Astrocyte (in vitro differentiated cells and primary cell): ENCODE measurements at regions not wholly inside any gene's neighbourhood (a gene's known extent, or its start where the extent isn't known, plus 50 kb on each side); places are given as distances from the start of the nearest gene placed in this dataset.
A peak's percentile ranks its signal among the peaks of the same experiment; 100 is the strongest.

ENCODE experiments used
- DNase-seq: peaks from one replicate; pipeline ENCODE4 v3.0.0-alpha.2; 2010; ENCODE audit warnings: low read depth
- FAIRE-seq: peaks from 2 replicates; lab custom pipeline; 2011; peaks lifted over from hg19 to GRCh38; lab: Jason Lieb, UNC
- H2AFZ ChIP-seq: 2 replicates; pipeline ENCODE4 v1.6.0; 2012; ENCODE audit warnings: low read depth, low read length, inconsistent platforms
- H3K27ac ChIP-seq: 2 replicates; pipeline ENCODE4 v1.5.1; 2011; ENCODE audit warnings: low read depth, low read length, inconsistent platforms
- H3K27me3 ChIP-seq: 2 replicates; pipeline ENCODE4 v1.6.0; 2011; ENCODE audit warnings: low read length, inconsistent platforms; ENCODE audit not compliant: insufficient read depth
- H3K36me3 ChIP-seq: 2 replicates; pipeline ENCODE4 v1.5.1; 2011; ENCODE audit warnings: low read length, inconsistent platforms; ENCODE audit not compliant: insufficient read depth
- H3K4me1 ChIP-seq: 2 replicates; pipeline ENCODE4 v1.5.1; 2011; ENCODE audit warnings: low read length, inconsistent platforms; ENCODE audit not compliant: insufficient read depth
- H3K4me2 ChIP-seq: 2 replicates; pipeline ENCODE4 v1.6.0; 2012; ENCODE audit warnings: low read length, inconsistent platforms
- H3K4me3 ChIP-seq: 2 replicates; pipeline ENCODE4 v1.5.1; 2011; ENCODE audit warnings: low read depth, mild to moderate bottlenecking, low read length, inconsistent platforms; ENCODE audit not compliant: insufficient read depth
- H3K79me2 ChIP-seq: 2 replicates; pipeline ENCODE4 v1.6.0; 2012; ENCODE audit warnings: mild to moderate bottlenecking, low read length, inconsistent platforms; ENCODE audit not compliant: insufficient read depth
- H3K9ac ChIP-seq: 2 replicates; pipeline ENCODE4 v1.6.0; 2012; ENCODE audit warnings: mild to moderate bottlenecking, low read length, inconsistent platforms
- H3K9me3 ChIP-seq: 2 replicates; pipeline ENCODE4 v1.5.1; 2012; ENCODE audit warnings: low read depth, mild to moderate bottlenecking, low read length, inconsistent platforms; ENCODE audit not compliant: insufficient read depth
- H4K20me1 ChIP-seq: 2 replicates; pipeline ENCODE4 v1.6.0; 2012; ENCODE audit warnings: low read length, inconsistent platforms; ENCODE audit not compliant: insufficient read depth
- H3K27ac Mint-ChIP-seq: one replicate; pipeline ENCODE4 v1.8.0; 2021; ENCODE audit warnings: mild to moderate bottlenecking, mixed read lengths; ENCODE audit not compliant: unreplicated experiment
- H3K27me3 Mint-ChIP-seq: one replicate; pipeline ENCODE4 v1.8.0; 2021; ENCODE audit warnings: low read depth, mixed read lengths; ENCODE audit not compliant: unreplicated experiment
- H3K36me3 Mint-ChIP-seq: one replicate; pipeline ENCODE4 v1.8.0; 2021; ENCODE audit warnings: low read depth, mixed read lengths; ENCODE audit not compliant: unreplicated experiment
- H3K4me1 Mint-ChIP-seq: one replicate; pipeline ENCODE4 v1.8.0; 2021; ENCODE audit warnings: low read depth, mixed read lengths; ENCODE audit not compliant: unreplicated experiment
- H3K4me3 Mint-ChIP-seq: one replicate; pipeline ENCODE4 v1.8.0; 2021; ENCODE audit warnings: mild to moderate bottlenecking, moderate library complexity, mixed read lengths; ENCODE audit not compliant: unreplicated experiment
- H3K9me3 Mint-ChIP-seq: one replicate; pipeline ENCODE4 v1.8.0; 2021; ENCODE audit warnings: mild to moderate bottlenecking, mixed read lengths; ENCODE audit not compliant: unreplicated experiment
- CTCF ChIP-seq: IDR thresholded peaks from 2 replicates; pipeline ENCODE4 v1.5.1; 2011; ENCODE audit warnings: low read depth, mild to moderate bottlenecking, inconsistent platforms, low read length, moderate library complexity; ENCODE audit not compliant: insufficient read depth
- EZH2 ChIP-seq: IDR thresholded peaks from 2 replicates; pipeline ENCODE4 v1.6.1; 2012; ENCODE audit warnings: mild to moderate bottlenecking, low read length, inconsistent platforms; ENCODE audit not compliant: insufficient read depth

- Histone ChIP-seq H3K9me3 (no peaks in the 10 kb centered on the region), H3K27ac (no peak overlapping the region), H3K4me1 (no peaks in the 10 kb centered on the region), H2AFZ (no peak overlapping the region), H3K4me3 (no peak overlapping the region), H3K4me2 (no peak overlapping the region), H3K27me3 (no peaks in the 10 kb centered on the region), H4K20me1 (no peaks in the 10 kb centered on the region), H3K36me3 (no peaks in the 10 kb centered on the region), H3K9ac (no peak overlapping the region), H3K79me2 (no peaks in the 10 kb centered on the region)
- Mint-ChIP-seq H3K36me3 (no peaks in the 10 kb centered on the region), H3K4me3 (no peak overlapping the region), H3K4me1 (peaks cover under 1% of the 10 kb centered on the region), H3K9me3 (peaks cover 2% of the 10 kb centered on the region), H3K27ac (no peak overlapping the region), H3K27me3 (peaks cover 3% of the 10 kb centered on the region)
- no peak for TF ChIP-seq CTCF
- no peak for DNase-seq
- no peak for FAIRE-seq
Measured at GRCh38 chr20:54308804-54309203, 100.9 kb downstream of the PFDN4 start.

- peaks cover 4% of the 10 kb centered on the region for H3K4me1 ChIP-seq
- no peak overlapping the region for H3K9ac ChIP-seq
- no peak overlapping the region for H3K4me3 Mint-ChIP-seq
- no peaks in the 10 kb centered on the region for H4K20me1 ChIP-seq
- FAIRE-seq (no peak), DNase-seq (no peak)
- no peak for TF ChIP-seq EZH2
- no peak for TF ChIP-seq CTCF
- H3K4me1 Mint-ChIP-seq, result peaks cover 3% of the 10 kb centered on the region
- H3K27ac Mint-ChIP-seq, result no peak overlapping the region
- no peaks in the 10 kb centered on the region for H3K36me3 ChIP-seq
- H3K4me2 ChIP-seq, result no peak overlapping the region
- H3K36me3 Mint-ChIP-seq, result no peaks in the 10 kb centered on the region
- H3K27me3 ChIP-seq, result no peaks in the 10 kb centered on the region
- no peak overlapping the region for H3K4me3 ChIP-seq
- no peaks in the 10 kb centered on the region for H3K79me2 ChIP-seq
- no peaks in the 10 kb centered on the region for H3K27me3 Mint-ChIP-seq
- H2AFZ ChIP-seq, result no peak overlapping the region
- no peaks in the 10 kb centered on the region for H3K9me3 Mint-ChIP-seq
- H3K27ac ChIP-seq, result no peak overlapping the region
- no peaks in the 10 kb centered on the region for H3K9me3 ChIP-seq
Measured at GRCh38 chr20:54318892-54319291, 111.0 kb downstream of the PFDN4 start.

- no peak for TF ChIP-seq EZH2
- TF ChIP-seq CTCF, result no peak
- Histone ChIP-seq H2AFZ (no peak overlapping the region), H3K79me2 (no peaks in the 10 kb centered on the region), H3K36me3 (no peaks in the 10 kb centered on the region), H3K27me3 (no peaks in the 10 kb centered on the region), H3K27ac (no peak overlapping the region), H4K20me1 (no peaks in the 10 kb centered on the region), H3K4me3 (no peak overlapping the region), H3K4me2 (peak overlapping the region; percentile 40), H3K9ac (no peak overlapping the region), H3K9me3 (no peaks in the 10 kb centered on the region), H3K4me1 (peaks cover 4% of the 10 kb centered on the region)
- H3K27ac Mint-ChIP-seq, result no peak overlapping the region
- no peak overlapping the region for H3K4me3 Mint-ChIP-seq
- FAIRE-seq, result no peak
- H3K4me1 Mint-ChIP-seq, result peaks cover 3% of the 10 kb centered on the region
- H3K27me3 Mint-ChIP-seq, result no peaks in the 10 kb centered on the region
- no peaks in the 10 kb centered on the region for H3K36me3 Mint-ChIP-seq
- no peaks in the 10 kb centered on the region for H3K9me3 Mint-ChIP-seq
- peak; percentile 4 for DNase-seq
Measured at GRCh38 chr20:54320148-54320607, 112.3 kb downstream of the PFDN4 start.
